ENCODE measurements at regions not wholly inside any gene's neighbourhood (a gene's known extent, or its start where the extent isn't known, plus 50 kb on each side); places are given as distances from the start of the nearest gene placed in this dataset.

GRCh38 chr4:116872941-116873340 is 212.4 kb downstream of the TRAM1L1 start:
- no peak for DNase-seq (ENCODE audit: low spot score)

- no peak for DNase-seq (ENCODE audit: low spot score)
Observed at GRCh38 chr4:116872308-116872707, 213.1 kb downstream of the TRAM1L1 start.

GRCh38 chr4:116870686-116871085 is 214.7 kb downstream of the TRAM1L1 start:
- DNase-seq (ENCODE audit: low spot score) = no peak

- peak; percentile 5 for DNase-seq (ENCODE audit: low spot score)
Observed at GRCh38 chr4:116866106-116866505, 219.3 kb downstream of the TRAM1L1 start.

GRCh38 chr4:116862592-116862991 is 222.8 kb downstream of the TRAM1L1 start:
- DNase-seq (ENCODE audit: low spot score) = no peak

GRCh38 chr4:116860891-116861290 is 224.5 kb downstream of the TRAM1L1 start:
- DNase-seq (ENCODE audit: low spot score) = no peak

GRCh38 chr4:116849620-116850019 is 235.8 kb downstream of the TRAM1L1 start:
- no peak for DNase-seq (ENCODE audit: low spot score)

GRCh38 chr4:116847616-116848015 is 237.8 kb downstream of the TRAM1L1 start:
- no peak for DNase-seq (ENCODE audit: low spot score)

GRCh38 chr4:116839826-116840225 is 245.6 kb downstream of the TRAM1L1 start:
- peak; percentile 71 for DNase-seq (ENCODE audit: low spot score)

- no peak for DNase-seq (ENCODE audit: low spot score)
Observed at GRCh38 chr4:116838609-116839008, 246.8 kb downstream of the TRAM1L1 start.

- DNase-seq (ENCODE audit: low spot score) = no peak
Observed at GRCh38 chr4:116829187-116829586, 256.2 kb downstream of the TRAM1L1 start.

GRCh38 chr4:116824172-116824571 is 261.2 kb downstream of the TRAM1L1 start:
- DNase-seq (ENCODE audit: low spot score) = no peak

GRCh38 chr4:116811730-116812129 is 273.6 kb downstream of the TRAM1L1 start:
- DNase-seq (ENCODE audit: low spot score) = no peak

- no peak for DNase-seq (ENCODE audit: low spot score)
Observed at GRCh38 chr4:116796022-116796421, 289.4 kb downstream of the TRAM1L1 start.

- no peak for DNase-seq (ENCODE audit: low spot score)
Observed at GRCh38 chr4:116788723-116789122, 296.7 kb downstream of the TRAM1L1 start.

- DNase-seq (ENCODE audit: low spot score) = no peak
Observed at GRCh38 chr4:116755051-116755450, 330.3 kb downstream of the TRAM1L1 start.

- DNase-seq (ENCODE audit: low spot score) = no peak
Observed at GRCh38 chr4:116752027-116752426, 333.3 kb downstream of the TRAM1L1 start.

- DNase-seq (ENCODE audit: low spot score) = no peak
Observed at GRCh38 chr4:116736756-116737155, 348.6 kb downstream of the TRAM1L1 start.

GRCh38 chr4:116734178-116734577 is 351.2 kb downstream of the TRAM1L1 start:
- no peak for DNase-seq (ENCODE audit: low spot score)

- no peak for DNase-seq (ENCODE audit: low spot score)
Observed at GRCh38 chr4:116733370-116733769, 352.0 kb downstream of the TRAM1L1 start.

GRCh38 chr4:116726523-116726922 is 358.9 kb downstream of the TRAM1L1 start:
- no peak for DNase-seq (ENCODE audit: low spot score)

GRCh38 chr4:116724249-116724648 is 361.1 kb downstream of the TRAM1L1 start:
- DNase-seq (ENCODE audit: low spot score) = no peak

- DNase-seq (ENCODE audit: low spot score) = no peak
Observed at GRCh38 chr4:116705466-116705865, 379.9 kb downstream of the TRAM1L1 start.

GRCh38 chr4:116702949-116703348 is 382.4 kb downstream of the TRAM1L1 start:
- DNase-seq (ENCODE audit: low spot score) = peak; percentile 29

- DNase-seq (ENCODE audit: low spot score) = no peak
Observed at GRCh38 chr4:116688536-116688935, 396.8 kb downstream of the TRAM1L1 start.
